Neural progenitor cell (in vitro differentiated cells): ENCODE measurements at regions not wholly inside any gene's neighbourhood (a gene's known extent, or its start where the extent isn't known, plus 50 kb on each side); places are given as distances from the start of the nearest gene placed in this dataset.

Source experiments
- DNase-seq: peaks from one replicate; pipeline ENCODE4 v3.0.0-alpha.2; 2016; ENCODE audit warnings: low spot score
- H2AFZ ChIP-seq: fragments of 200-600 bp; sonication (generic); replicated peaks from 2 replicates; pipeline ENCODE4 v1.6.1; 2016; ENCODE audit warnings: antibody characterized with exemption
- H3F3A ChIP-seq: fragments of 200-600 bp; sonication (generic); 2 replicates; pipeline ENCODE4 v1.6.1; 2016; ENCODE audit warnings: antibody characterized with exemption, low read depth
- H3K27ac ChIP-seq: fragments of 200-600 bp; sonication (generic); 2 replicates; pipeline ENCODE4 v1.5.1; 2016; ENCODE audit warnings: mild to moderate bottlenecking
- H3K27me3 ChIP-seq: fragments of 200-600 bp; sonication (generic); 2 replicates; pipeline ENCODE4 v1.6.1; 2016; ENCODE audit warnings: mild to moderate bottlenecking, moderate library complexity
- H3K36me3 ChIP-seq: fragments of 200-600 bp; sonication (generic); 2 replicates; pipeline ENCODE4 v1.5.1; 2016
- H3K4me1 ChIP-seq: fragments of 200-600 bp; sonication (generic); 2 replicates; pipeline ENCODE4 v1.6.1; 2016; ENCODE audit warnings: mixed run types
- H3K4me2 ChIP-seq: fragments of 200-600 bp; sonication (generic); 2 replicates; pipeline ENCODE4 v1.6.1; 2016
- H3K4me3 ChIP-seq: fragments of 200-600 bp; sonication (generic); 2 replicates; pipeline ENCODE4 v1.5.1; 2016
- H3K79me2 ChIP-seq: fragments of 200-600 bp; sonication (generic); 2 replicates; pipeline ENCODE4 v1.6.1; 2016; ENCODE audit warnings: low read depth
- H3K9ac ChIP-seq: fragments of 200-600 bp; sonication (generic); 2 replicates; pipeline ENCODE4 v1.6.1; 2016
- H3K9me3 ChIP-seq: fragments of 200-600 bp; sonication (generic); 2 replicates; pipeline ENCODE4 v1.5.1; 2016; ENCODE audit warnings: low read depth
- H4K20me1 ChIP-seq: fragments of 200-600 bp; sonication (generic); 2 replicates; pipeline ENCODE4 v1.6.1; 2016; ENCODE audit warnings: low read depth
- H3K27ac Mint-ChIP-seq: 3 replicates; pipeline ENCODE4 v1.8.0; 2021; ENCODE audit warnings: mixed read lengths
- H3K27me3 Mint-ChIP-seq: 2 replicates; pipeline ENCODE4 v1.8.0; 2022; ENCODE audit warnings: low read depth, mild to moderate bottlenecking, inconsistent platforms, moderate library complexity, mixed read lengths; ENCODE audit not compliant: insufficient read depth
- H3K36me3 Mint-ChIP-seq: 3 replicates; pipeline ENCODE4 v1.8.0; 2021; ENCODE audit warnings: mixed read lengths
- H3K4me1 Mint-ChIP-seq: 3 replicates; pipeline ENCODE4 v1.8.0; 2021; ENCODE audit warnings: mixed read lengths
- H3K4me3 Mint-ChIP-seq: 3 replicates; pipeline ENCODE4 v1.8.0; 2021; ENCODE audit warnings: mild to moderate bottlenecking, moderate library complexity, mixed read lengths
- H3K9me3 Mint-ChIP-seq: 3 replicates; pipeline ENCODE4 v1.8.0; 2020; ENCODE audit warnings: mixed read lengths
- EZH2 ChIP-seq: fragments of 200-600 bp; sonication (generic); IDR thresholded peaks from 2 replicates; pipeline ENCODE4 v1.6.1; 2017; ENCODE audit warnings: antibody characterized with exemption, mild to moderate bottlenecking, moderate library complexity
- EZH2phosphoT487 ChIP-seq: fragments of 200-600 bp; sonication (generic); IDR thresholded peaks from 2 replicates; pipeline ENCODE4 v1.6.1; 2017; ENCODE audit warnings: antibody characterized with exemption
- TF ChIP-seq, protein P1 (sequence below): fragments of 200-600 bp; sonication (generic); IDR thresholded peaks from 2 replicates; pipeline ENCODE4 v1.5.1; 2017; ENCODE audit warnings: antibody characterized with exemption, mild to moderate bottlenecking

DNA sequence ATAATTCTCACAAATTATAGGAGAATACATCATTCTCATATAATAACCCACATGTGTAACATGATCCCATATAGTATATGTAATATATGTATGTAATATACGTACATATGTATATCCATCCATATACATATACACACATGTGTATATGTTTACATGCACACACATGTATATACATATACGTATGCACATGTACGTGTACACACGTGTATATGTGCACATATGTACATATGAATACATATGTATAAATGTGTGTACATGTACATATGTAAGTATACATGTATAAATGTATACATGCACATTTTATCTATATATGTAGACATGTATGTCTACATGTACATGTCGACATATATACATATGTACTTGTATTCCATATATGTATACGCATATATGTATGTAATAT lies 288.8 kb downstream of the NPIPA8 start:
- H2AFZ ChIP-seq, result no peak overlapping the region
- H4K20me1 ChIP-seq, result no peaks in the 10 kb centered on the region
- no peak for TF ChIP-seq EZH2
- Mint-ChIP-seq H3K4me3 (no peak overlapping the region), H3K27me3 (peaks cover 10% of the 10 kb centered on the region), H3K9me3 (peaks cover 2% of the 10 kb centered on the region), H3K36me3 (no peaks in the 10 kb centered on the region), H3K4me1 (no peaks in the 10 kb centered on the region), H3K27ac (no peak overlapping the region)
- H3K36me3 ChIP-seq, result no peaks in the 10 kb centered on the region
- H3K27ac ChIP-seq, result no peak overlapping the region
- no peak overlapping the region for H3K4me3 ChIP-seq
- H3K79me2 ChIP-seq, result no peaks in the 10 kb centered on the region
- H3K27me3 ChIP-seq, result no peaks in the 10 kb centered on the region
- no peak overlapping the region for H3K4me2 ChIP-seq
- H3F3A ChIP-seq, result no peaks in the 10 kb centered on the region
- DNase-seq, result no peak
- no peak overlapping the region for H3K9ac ChIP-seq
- no peaks in the 10 kb centered on the region for H3K9me3 ChIP-seq
- H3K4me1 ChIP-seq, result no peaks in the 10 kb centered on the region

GRCh38 chr16:18045356-18045755 lies 291.2 kb downstream of the NPIPA8 start:
- Histone ChIP-seq H3K9ac (no peak overlapping the region), H3K4me3 (no peak overlapping the region), H3K27ac (no peak overlapping the region), H3K27me3 (no peaks in the 10 kb centered on the region), H3K9me3 (no peaks in the 10 kb centered on the region), H4K20me1 (no peaks in the 10 kb centered on the region), H3K79me2 (no peaks in the 10 kb centered on the region), H3K4me1 (no peaks in the 10 kb centered on the region), H3K4me2 (no peak overlapping the region), H3K36me3 (no peaks in the 10 kb centered on the region), H3F3A (no peaks in the 10 kb centered on the region), H2AFZ (no peak overlapping the region)
- TF ChIP-seq EZH2 (no peak), EZH2phosphoT487 (no peak)
- TF ChIP-seq, protein P1, sequence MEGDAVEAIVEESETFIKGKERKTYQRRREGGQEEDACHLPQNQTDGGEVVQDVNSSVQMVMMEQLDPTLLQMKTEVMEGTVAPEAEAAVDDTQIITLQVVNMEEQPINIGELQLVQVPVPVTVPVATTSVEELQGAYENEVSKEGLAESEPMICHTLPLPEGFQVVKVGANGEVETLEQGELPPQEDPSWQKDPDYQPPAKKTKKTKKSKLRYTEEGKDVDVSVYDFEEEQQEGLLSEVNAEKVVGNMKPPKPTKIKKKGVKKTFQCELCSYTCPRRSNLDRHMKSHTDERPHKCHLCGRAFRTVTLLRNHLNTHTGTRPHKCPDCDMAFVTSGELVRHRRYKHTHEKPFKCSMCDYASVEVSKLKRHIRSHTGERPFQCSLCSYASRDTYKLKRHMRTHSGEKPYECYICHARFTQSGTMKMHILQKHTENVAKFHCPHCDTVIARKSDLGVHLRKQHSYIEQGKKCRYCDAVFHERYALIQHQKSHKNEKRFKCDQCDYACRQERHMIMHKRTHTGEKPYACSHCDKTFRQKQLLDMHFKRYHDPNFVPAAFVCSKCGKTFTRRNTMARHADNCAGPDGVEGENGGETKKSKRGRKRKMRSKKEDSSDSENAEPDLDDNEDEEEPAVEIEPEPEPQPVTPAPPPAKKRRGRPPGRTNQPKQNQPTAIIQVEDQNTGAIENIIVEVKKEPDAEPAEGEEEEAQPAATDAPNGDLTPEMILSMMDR, result no peak
- Mint-ChIP-seq H3K36me3 (no peaks in the 10 kb centered on the region), H3K27me3 (peaks cover 5% of the 10 kb centered on the region), H3K4me3 (no peak overlapping the region), H3K4me1 (no peaks in the 10 kb centered on the region), H3K9me3 (no peaks in the 10 kb centered on the region), H3K27ac (no peak overlapping the region)
- DNase-seq, result no peak

DNA sequence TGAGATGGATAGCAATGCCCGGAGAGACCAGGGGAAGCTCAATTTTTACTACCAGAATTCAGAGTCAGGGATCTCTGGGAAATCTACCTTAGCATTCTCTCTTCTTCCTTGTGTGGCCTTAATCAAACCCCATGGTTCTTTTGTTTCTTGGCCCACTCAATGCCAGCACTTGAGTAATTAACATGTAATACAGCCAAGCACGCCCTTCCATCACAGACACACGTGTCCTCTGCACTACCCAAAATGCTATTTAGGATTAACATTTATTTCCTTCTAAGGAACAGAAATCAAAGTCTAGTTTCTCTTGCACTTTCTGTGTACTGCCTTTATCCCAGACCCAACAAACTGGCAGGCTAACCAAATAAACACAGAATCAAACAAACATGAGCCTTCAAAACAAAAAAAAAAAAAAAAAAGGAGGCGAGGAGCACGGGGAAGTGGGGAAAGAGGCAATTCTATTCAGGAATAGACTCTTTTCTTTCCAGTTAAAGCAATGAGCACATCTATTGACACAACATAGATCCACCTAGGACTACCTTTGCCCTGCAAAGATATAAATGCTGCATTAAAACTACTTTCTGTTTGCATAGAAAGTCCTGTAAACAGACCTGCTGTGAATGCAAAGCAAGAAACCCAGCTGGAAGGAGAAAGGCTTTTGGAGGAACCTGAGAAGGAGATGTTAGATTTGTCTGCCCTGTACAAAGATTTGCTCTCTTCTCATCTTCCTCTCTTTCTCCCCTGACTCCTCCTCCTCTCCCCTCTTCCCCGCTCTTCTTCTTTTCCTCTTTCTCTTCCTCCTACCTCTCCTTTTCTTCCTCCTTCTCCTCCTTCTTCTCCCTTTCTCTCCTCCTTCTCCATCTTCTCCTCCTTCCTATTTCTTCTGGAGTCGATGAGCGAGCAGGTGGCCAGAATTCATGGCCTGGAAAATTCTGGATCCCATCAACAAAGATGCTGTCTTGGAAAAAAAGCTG lies 294.4 kb downstream of the NPIPA8 start:
- Mint-ChIP-seq H3K4me3 (no peak overlapping the region), H3K27ac (no peak overlapping the region)

More for the DNA sequence above, 294.4 kb downstream of the NPIPA8 start:
- no peak overlapping the region for H3K27ac ChIP-seq
- TF ChIP-seq EZH2phosphoT487 (no peak), EZH2 (no peak)
- TF ChIP-seq, protein P1, result no peak
- H3K4me1 ChIP-seq, result no peaks in the 10 kb centered on the region
- no peak overlapping the region for H2AFZ ChIP-seq
- H3K4me3 ChIP-seq, result no peak overlapping the region
- H3K9me3 Mint-ChIP-seq, result no peaks in the 10 kb centered on the region
- H3K36me3 ChIP-seq, result no peaks in the 10 kb centered on the region
- no peak for DNase-seq
- H3K4me1 Mint-ChIP-seq, result no peaks in the 10 kb centered on the region
- no peak overlapping the region for H3K9ac ChIP-seq
- no peaks in the 10 kb centered on the region for H3K79me2 ChIP-seq
- H3K36me3 Mint-ChIP-seq, result no peaks in the 10 kb centered on the region
- no peaks in the 10 kb centered on the region for H3F3A ChIP-seq
- no peaks in the 10 kb centered on the region for H3K27me3 ChIP-seq
- H3K9me3 ChIP-seq, result no peaks in the 10 kb centered on the region
- no peak overlapping the region for H3K4me2 ChIP-seq
- H3K27me3 Mint-ChIP-seq, result peaks cover 3% of the 10 kb centered on the region
- H4K20me1 ChIP-seq, result no peaks in the 10 kb centered on the region
